ENCODE measurements at regions not wholly inside any gene's neighbourhood (a gene's known extent, or its start where the extent isn't known, plus 50 kb on each side); places are given as distances from the start of the nearest gene placed in this dataset.
"Not testable (repeated sequence)": the region's sequence is repeated elsewhere in the genome, so short reads cannot be mapped to it uniquely, and the experiment has no call there.

- FAIRE-seq (no peak), DNase-seq (ENCODE audit: insufficient read length, low spot score) (no peak)
These were observed 61.4 kb upstream of the E2F3 start for GRCh38 chr6:20340068-20340848.

GRCh38 chr6:20341096-20341495, 60.6 kb upstream of the E2F3 start:
- DNase-seq (ENCODE audit: insufficient read length, low spot score): no peak
- no peak for TF ChIP-seq POLR2A (IDR thresholded peaks at IDR 0.05; ENCODE audit: low read depth, low read length)
- FAIRE-seq: no peak

More at GRCh38 chr6:20340068-20340848, 61.4 kb upstream of the E2F3 start:
- TF ChIP-seq POLR2A (IDR thresholded peaks at IDR 0.05; ENCODE audit: low read depth, low read length): no peak

- DNase-seq (ENCODE audit: insufficient read length, low spot score) (no peak), FAIRE-seq (no peak)
- no peak for TF ChIP-seq POLR2A (IDR thresholded peaks at IDR 0.05; ENCODE audit: low read depth, low read length)
These were observed 60.1 kb upstream of the E2F3 start for GRCh38 chr6:20341564-20341963.

- not testable (repeated sequence) for DNase-seq (ENCODE audit: insufficient read length, low spot score); FAIRE-seq
These were observed 54.7 kb upstream of the E2F3 start for GRCh38 chr6:20346948-20347347.

GRCh38 chr6:20348041-20348440, 53.6 kb upstream of the E2F3 start:
- DNase-seq (ENCODE audit: insufficient read length, low spot score) (no peak), FAIRE-seq (no peak)
- no peak for TF ChIP-seq POLR2A (IDR thresholded peaks at IDR 0.05; ENCODE audit: low read depth, low read length)

- no peak for TF ChIP-seq POLR2A (IDR thresholded peaks at IDR 0.05; ENCODE audit: low read depth, low read length)
- DNase-seq (ENCODE audit: insufficient read length, low spot score) (no peak), FAIRE-seq (no peak)
These were observed 52.5 kb upstream of the E2F3 start for GRCh38 chr6:20349225-20349624.

GRCh38 chr6:20350215-20350614, 51.5 kb upstream of the E2F3 start:
- no peak for TF ChIP-seq POLR2A (IDR thresholded peaks at IDR 0.05; ENCODE audit: low read depth, low read length)
- FAIRE-seq (no peak), DNase-seq (ENCODE audit: insufficient read length, low spot score) (no peak)

GRCh38 chr6:20351534-20351933, 50.1 kb upstream of the E2F3 start:
- no peak for DNase-seq (ENCODE audit: insufficient read length, low spot score)
- FAIRE-seq: no peak
- no peak for TF ChIP-seq POLR2A (IDR thresholded peaks at IDR 0.05; ENCODE audit: low read depth, low read length)

All from H54 (cell line).